Upper lobe of left lung (tissue), 4 donors: ENCODE measurements at regions not wholly inside any gene's neighbourhood (a gene's known extent, or its start where the extent isn't known, plus 50 kb on each side); places are given as distances from the start of the nearest gene placed in this dataset.

Source experiments
- POLR2A ChIP-seq, 4 donors: fragments of 450-650 bp; IDR thresholded peaks; one replicate each; pipeline ENCODE4 v1.5.1; 2016 to 2017; ENCODE audit warnings: antibody characterized with exemption in 4 of 4, mild to moderate bottlenecking in 2 of 4
- POLR2AphosphoS5 ChIP-seq, 2 donors: sonication (generic); formaldehyde crosslinking; IDR thresholded peaks; one replicate each; pipeline ENCODE4 v1.5.1; 2017; ENCODE audit warnings: antibody characterized with exemption in 2 of 2
- TF ChIP-seq, protein P1 (sequence below), 6 experiments: fragments of 450-650 bp in 4 of 6; fragments of 200-600 bp in 2 of 6; sonication (generic) in 2 of 6; IDR thresholded peaks; one replicate each; pipeline ENCODE4 v1.5.1; 2016 to 2019; ENCODE audit warnings: antibody characterized with exemption in 6 of 6

DNA sequence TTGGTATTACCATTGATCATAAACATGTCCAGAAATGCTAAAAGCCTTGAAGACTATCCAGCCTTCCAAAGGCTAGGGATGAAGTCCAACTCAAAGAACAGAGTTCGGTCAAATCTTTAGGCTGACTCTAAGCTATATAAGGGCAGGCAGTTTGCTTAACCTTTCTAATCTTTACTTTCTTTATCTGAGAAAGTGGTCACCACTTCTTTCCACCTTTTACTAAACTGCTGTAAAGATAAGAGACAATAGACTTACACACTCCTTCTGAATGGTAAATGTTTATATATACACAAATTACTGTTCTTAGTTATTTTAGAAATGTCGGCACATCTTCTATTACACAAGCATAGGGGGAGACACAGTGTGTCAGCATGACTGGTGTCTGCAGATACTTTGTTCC, 100.4 kb downstream of the NREP start:
- TF ChIP-seq, protein P1, sequence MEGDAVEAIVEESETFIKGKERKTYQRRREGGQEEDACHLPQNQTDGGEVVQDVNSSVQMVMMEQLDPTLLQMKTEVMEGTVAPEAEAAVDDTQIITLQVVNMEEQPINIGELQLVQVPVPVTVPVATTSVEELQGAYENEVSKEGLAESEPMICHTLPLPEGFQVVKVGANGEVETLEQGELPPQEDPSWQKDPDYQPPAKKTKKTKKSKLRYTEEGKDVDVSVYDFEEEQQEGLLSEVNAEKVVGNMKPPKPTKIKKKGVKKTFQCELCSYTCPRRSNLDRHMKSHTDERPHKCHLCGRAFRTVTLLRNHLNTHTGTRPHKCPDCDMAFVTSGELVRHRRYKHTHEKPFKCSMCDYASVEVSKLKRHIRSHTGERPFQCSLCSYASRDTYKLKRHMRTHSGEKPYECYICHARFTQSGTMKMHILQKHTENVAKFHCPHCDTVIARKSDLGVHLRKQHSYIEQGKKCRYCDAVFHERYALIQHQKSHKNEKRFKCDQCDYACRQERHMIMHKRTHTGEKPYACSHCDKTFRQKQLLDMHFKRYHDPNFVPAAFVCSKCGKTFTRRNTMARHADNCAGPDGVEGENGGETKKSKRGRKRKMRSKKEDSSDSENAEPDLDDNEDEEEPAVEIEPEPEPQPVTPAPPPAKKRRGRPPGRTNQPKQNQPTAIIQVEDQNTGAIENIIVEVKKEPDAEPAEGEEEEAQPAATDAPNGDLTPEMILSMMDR (IDR thresholded peaks at IDR 0.05): no peak
- no peak for TF ChIP-seq POLR2A (IDR thresholded peaks at IDR 0.05)
- no peak for TF ChIP-seq POLR2AphosphoS5 (IDR thresholded peaks at IDR 0.05)
